ENCODE measurements at regions not wholly inside any gene's neighbourhood (a gene's known extent, or its start where the extent isn't known, plus 50 kb on each side); places are given as distances from the start of the nearest gene placed in this dataset.

DNA sequence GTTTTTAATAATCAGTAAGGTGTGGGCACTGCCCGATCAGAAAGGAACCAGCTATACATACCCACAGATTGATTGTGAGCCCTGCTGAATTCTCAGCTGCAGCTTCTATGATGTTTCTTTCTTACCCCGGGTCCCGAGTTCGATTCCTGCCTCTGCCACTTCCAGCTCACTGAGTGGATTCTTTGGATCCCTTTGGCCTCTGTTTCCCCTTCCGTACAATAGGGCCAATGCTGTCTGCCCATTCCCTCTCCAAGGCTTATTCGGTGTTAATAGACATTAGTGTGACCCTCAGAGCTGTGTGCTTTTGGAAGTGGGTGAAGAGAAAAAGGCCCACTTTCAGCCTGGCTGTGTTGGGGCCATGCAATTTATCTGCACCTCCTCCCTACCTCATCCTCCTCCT lies 115.8 kb downstream of the IRX5 start:
- TF ChIP-seq EZH2phosphoT487 (IDR thresholded peaks at IDR 0.05; ENCODE audit: borderline replicate concordance, low read length) = no peak
- TF ChIP-seq, protein P1, sequence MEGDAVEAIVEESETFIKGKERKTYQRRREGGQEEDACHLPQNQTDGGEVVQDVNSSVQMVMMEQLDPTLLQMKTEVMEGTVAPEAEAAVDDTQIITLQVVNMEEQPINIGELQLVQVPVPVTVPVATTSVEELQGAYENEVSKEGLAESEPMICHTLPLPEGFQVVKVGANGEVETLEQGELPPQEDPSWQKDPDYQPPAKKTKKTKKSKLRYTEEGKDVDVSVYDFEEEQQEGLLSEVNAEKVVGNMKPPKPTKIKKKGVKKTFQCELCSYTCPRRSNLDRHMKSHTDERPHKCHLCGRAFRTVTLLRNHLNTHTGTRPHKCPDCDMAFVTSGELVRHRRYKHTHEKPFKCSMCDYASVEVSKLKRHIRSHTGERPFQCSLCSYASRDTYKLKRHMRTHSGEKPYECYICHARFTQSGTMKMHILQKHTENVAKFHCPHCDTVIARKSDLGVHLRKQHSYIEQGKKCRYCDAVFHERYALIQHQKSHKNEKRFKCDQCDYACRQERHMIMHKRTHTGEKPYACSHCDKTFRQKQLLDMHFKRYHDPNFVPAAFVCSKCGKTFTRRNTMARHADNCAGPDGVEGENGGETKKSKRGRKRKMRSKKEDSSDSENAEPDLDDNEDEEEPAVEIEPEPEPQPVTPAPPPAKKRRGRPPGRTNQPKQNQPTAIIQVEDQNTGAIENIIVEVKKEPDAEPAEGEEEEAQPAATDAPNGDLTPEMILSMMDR (IDR thresholded peaks at IDR 0.05; ENCODE audit: low read depth, low read length, poor library complexity, severe bottlenecking) = no peak

Measured in DOHH2 (cell line).